ENCODE measurements at regions not wholly inside any gene's neighbourhood (a gene's known extent, or its start where the extent isn't known, plus 50 kb on each side); places are given as distances from the start of the nearest gene placed in this dataset.

- no peak for TF ChIP-seq CTCF (IDR thresholded peaks at IDR 0.05)
- no peak for TF ChIP-seq EZH2 (IDR thresholded peaks at IDR 0.05; ENCODE audit: borderline replicate concordance, insufficient read depth, low read depth, low read length, poor library complexity, severe bottlenecking)
These were observed 496.2 kb upstream of the ADAMTS16 start for GRCh38 chr5:4643960-4644359.
